NCI-H1105 treated with DMSO at 0.1 percent for 48 hours (cell line): ENCODE measurements at regions not wholly inside any gene's neighbourhood (a gene's known extent, or its start where the extent isn't known, plus 50 kb on each side); places are given as distances from the start of the nearest gene placed in this dataset.
"Not testable (repeated sequence)": the region's sequence is repeated elsewhere in the genome, so short reads cannot be mapped to it uniquely, and the experiment has no call there.

Experiments used
- DNase-seq: peaks from one replicate; lab custom pipeline; 2025; lab: John Stamatoyannopoulos, UW

- no peak for DNase-seq
These were observed 160.1 kb upstream of the CDH5 start for GRCh38 chr16:66206363-66206762.

- DNase-seq: peak; percentile 15
These were observed 160.9 kb upstream of the CDH5 start for GRCh38 chr16:66205287-66206231.

GRCh38 chr16:66204756-66205155, 161.7 kb upstream of the CDH5 start:
- DNase-seq: no peak

GRCh38 chr16:66203476-66203875, 163.0 kb upstream of the CDH5 start:
- DNase-seq: no peak

- no peak for DNase-seq
These were observed 167.3 kb upstream of the CDH5 start for GRCh38 chr16:66199189-66199588.

DNA sequence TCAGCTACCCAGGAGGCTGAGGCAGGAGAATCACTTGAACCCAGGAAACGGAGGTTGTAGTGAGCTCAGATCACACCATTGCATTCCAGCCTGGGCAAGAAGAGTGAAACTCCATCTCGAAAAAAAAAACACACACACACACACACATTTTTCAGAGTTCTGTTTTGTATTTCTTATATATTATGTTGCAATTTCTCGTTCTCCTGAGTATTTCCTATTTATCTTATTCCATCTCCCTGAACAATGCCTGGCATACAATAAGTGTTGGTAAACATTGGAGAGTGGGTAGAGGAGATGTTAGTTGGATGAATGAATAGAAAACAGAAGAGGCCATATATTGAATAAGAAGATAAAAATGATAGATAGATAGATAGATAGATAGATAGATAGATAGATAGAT, 167.8 kb upstream of the CDH5 start:
- DNase-seq: no peak

GRCh38 chr16:66197668-66198278, 168.7 kb upstream of the CDH5 start:
- DNase-seq: no peak

DNA sequence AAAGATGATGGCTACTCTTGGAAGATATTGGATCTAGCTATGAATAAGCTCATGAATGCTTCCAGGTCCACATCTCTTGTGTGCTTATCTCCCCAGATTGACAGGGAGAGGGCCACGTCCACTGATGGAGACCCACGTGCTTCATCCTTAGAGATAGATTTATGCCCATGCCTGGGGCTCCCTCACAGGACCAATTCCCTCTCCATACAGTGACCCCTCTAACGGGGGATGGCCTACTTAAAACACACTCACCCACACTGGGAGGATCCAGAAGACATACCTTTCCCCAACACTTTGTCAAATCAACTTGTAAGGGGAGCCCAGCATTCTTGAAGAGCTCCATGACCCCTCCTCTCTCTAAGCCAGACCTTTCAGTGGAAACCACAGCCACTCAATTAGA, 169.7 kb upstream of the CDH5 start:
- no peak for DNase-seq

- no peak for DNase-seq
These were observed 171.6 kb upstream of the CDH5 start for GRCh38 chr16:66194866-66195265.

DNA sequence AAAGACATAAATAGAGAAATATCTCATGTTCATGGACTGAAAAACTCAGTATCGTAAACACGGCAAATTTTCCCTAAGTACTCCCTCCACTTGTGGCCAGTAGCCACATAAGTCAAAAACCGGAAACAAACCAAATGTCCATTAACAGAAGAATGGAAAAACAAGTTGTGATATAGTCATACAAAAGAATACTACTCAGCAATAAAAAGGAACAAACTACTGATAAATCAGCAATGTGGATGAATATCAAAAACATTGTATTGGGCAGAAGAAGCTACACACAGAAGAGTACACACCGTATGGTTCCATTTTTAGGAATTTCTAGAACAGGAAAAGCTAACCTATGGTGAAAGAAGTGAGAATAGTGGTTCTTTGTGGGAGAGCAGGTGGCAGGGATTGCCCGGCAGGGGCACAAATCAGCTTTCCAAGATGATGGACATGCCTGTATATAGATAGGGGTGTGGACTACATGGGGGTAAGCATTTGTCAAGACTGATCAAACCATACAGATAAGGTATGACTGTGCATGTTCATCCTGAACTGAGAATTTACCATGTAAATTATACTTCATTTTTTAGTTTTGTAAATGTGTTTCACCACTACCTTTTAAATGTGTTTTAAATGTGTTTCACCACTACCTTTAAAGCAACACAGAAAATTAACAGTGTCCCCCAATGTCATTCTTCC, 172.8 kb upstream of the CDH5 start:
- no peak for DNase-seq

DNA sequence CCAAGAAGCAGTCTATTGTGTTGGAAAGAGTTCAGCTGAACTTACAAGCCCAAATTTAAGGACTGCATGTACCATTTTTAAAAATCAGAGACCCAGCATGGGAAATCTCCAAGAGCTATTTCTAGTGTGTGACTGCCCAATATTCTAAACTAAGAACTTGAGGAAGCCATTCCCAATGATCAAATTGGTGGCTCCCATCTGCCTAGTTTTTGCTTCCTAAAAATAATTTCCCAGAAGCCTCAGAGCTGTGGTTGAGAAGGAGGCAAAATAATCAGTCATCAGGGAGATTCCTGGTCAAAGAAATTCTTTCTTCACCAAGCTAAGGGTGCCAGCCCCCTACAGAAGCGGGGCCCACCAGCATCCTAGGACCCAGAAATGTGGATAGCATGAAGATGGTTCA, 176.1 kb upstream of the CDH5 start:
- DNase-seq: no peak

- DNase-seq: no peak
These were observed 176.5 kb upstream of the CDH5 start for GRCh38 chr16:66189951-66190350.

GRCh38 chr16:66188917-66189725, 177.4 kb upstream of the CDH5 start:
- DNase-seq: no peak

DNA sequence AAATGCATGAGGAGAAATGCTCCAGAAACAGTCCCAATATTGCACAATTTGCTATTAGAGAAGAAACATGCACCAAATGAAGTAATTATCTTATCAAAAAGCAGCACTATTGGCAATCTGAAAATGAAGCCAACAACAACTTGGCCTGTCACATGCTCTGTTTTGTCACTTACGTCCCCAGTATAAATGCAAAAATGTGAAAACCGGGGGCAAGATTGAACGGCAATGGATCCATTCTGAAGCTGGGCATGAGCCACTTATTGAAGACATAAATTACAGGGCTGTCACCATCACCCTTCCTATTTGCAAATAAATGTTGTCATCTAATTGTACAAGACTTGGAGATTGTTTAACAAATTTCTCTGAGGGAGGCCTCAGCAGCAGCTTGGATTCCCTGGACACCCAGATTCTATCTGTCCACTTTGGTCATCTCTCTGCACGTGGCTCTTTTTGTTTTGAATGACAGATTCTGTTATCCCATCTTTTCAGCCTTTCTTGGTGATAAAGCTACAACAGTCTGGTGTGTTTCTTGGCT, 180.2 kb upstream of the CDH5 start:
- DNase-seq: no peak

- DNase-seq: no peak
These were observed 183.9 kb upstream of the CDH5 start for GRCh38 chr16:66182592-66182991.

DNA sequence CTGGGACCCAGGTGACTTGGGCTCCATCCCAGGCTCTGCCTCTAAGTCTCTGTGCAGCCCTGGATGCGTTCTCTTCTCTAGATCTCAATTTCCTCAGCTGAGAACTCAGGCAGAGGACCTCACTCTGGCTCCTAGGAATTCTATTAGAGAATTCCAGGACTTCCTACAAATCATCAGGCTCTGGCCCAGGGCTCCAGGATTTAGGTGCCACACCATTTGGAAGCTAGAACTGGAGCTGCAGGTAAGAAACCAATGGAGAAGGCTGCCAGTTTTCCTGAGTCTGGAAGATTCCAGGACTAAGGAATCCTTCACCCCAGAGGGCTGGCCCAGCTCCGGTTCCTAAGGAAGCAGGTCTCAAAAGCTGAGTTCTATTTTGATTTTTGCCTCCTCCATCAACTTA, 189.8 kb upstream of the CDH5 start:
- DNase-seq: no peak

- DNase-seq: no peak
These were observed 190.4 kb upstream of the CDH5 start for GRCh38 chr16:66176111-66176510.

DNA sequence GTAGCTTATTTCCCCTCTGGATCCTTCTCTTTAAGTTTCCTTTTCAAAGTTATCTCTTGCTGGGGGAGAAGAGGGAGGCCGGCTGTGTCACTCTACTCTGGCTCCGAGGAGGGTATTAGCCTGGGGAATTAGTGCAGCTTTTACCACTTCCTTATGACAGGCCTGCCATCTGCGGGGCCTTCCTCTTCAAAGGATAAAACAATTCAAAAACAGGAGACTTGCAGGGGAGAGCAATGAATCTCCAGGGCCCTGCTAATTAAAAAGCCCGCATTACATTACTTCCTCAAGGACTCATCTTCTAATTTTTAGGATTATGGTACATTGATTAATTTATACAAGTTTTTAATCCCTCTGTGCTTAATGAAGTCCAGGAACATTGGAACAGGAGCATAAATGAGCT, 190.9 kb upstream of the CDH5 start:
- no peak for DNase-seq

GRCh38 chr16:66175058-66175457, 191.4 kb upstream of the CDH5 start:
- no peak for DNase-seq

DNA sequence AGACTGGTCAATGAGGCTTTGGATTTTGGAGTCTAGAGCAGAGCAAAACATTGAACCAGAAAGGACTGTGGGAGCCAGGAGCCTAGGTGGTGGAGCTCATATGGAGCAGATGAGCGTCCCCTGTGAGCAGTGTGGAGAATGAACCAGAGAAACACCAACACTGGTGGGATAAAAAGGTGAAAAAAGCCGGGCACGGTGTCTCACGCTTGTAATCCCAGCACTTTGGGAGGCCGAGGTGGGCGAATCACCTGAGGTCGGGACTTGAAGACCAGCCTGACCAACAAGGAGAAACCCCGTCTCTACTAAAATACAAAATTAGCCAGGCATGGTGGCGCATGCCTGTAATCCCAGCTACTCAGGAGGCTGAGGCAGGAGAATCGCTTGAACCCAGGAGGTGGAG, 192.7 kb upstream of the CDH5 start:
- not testable (repeated sequence) for DNase-seq

- DNase-seq: not testable (repeated sequence)
These were observed 193.3 kb upstream of the CDH5 start for GRCh38 chr16:66173181-66173580.

GRCh38 chr16:66172463-66172862, 194.0 kb upstream of the CDH5 start:
- DNase-seq: no peak
